ACHN (cell line): ENCODE measurements at regions not wholly inside any gene's neighbourhood (a gene's known extent, or its start where the extent isn't known, plus 50 kb on each side); places are given as distances from the start of the nearest gene placed in this dataset.

Experiments
- DNase-seq: peaks from one replicate; pipeline ENCODE4 v3.0.0-alpha.2; 2015
- in situ Hi-C: cut with HindIII; loops from 2 replicates; pipeline ENCODE4 v1.10.0; 2017; ENCODE audit warnings: low sequenced_read_pairs, low pct_ligation_motif_present, low pct_unique_long_range_greater_than_20kb

DNA sequence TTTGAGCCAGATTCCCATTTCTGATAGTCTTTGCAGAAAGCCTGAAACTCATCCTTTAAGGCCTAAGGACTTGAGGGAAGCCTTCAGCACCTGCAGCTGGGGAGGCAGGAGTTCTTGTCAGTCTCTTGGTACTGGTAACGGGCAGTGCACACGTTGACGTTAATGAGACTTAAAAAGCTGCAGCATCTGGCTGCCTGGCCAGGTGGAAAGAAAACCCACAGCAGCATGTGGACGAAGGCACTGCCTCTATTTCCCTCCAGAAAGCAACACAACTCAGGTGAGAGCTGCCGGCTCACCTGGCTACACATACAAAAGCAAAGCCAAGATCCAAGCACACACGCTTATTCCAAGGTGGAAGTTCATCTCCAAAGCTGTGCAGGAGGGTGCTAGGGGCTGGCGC, 178.8 kb downstream of the ANAPC1 start:
- DNase-seq: peak; percentile 19
- in situ Hi-C loops: no loop called here

DNA sequence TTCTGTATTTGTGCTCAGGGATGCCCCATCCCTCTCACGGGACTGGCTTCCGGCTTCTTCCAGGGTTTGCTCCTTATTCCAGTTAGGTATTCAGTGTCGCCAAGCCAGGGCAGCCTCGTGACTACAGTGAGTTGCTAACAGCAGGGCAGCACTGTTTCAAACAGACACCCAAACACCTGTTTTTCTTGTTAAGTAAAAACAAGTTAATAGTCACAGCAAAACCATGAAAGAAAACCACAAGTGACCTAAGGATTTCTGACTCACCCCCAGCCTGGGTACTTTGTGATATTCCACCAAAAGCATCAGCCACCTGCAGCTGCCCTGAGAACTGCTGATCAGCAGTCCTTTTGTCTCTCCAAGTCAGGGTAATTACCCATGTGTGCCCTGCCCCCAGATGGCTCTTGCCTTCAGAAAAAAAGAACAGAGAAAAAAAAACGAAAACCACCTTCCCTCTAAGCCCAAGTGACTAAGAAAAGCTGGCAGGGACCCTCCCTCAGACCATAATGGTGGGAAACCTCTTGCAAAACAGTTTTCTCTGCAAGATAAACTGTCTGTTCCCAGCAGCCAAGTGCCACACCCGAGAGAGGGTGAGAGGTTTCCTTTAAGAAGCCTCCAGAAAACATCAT, 178.2 kb downstream of the ANAPC1 start:
- in situ Hi-C loops: no loop called here
- peak; percentile 99 for DNase-seq

DNA sequence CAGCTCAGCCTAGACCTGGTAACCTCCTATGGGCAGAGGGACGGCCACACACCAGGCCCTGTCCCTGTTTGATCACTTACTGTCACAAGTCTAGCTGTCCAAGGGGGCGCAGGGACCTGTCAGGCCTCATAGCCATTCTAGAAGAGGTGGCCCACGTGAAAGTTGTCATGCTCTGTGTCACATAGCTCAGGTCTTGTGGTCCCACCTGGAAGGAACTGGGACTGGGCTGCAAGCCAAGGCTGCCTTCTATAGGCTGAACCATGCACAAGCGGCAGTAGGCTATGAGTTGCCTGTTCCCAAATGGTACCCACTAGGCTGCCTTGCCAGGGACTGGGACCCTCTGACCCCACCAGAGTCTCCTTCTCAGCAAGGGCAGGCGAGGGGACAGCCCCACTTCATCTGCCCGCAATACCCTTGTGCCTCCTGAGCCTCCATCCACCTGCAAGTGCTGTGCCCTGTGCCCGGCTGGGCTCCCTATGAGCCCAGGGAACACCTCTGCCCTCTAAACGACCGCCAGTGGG, 177.5 kb downstream of the ANAPC1 start:
- no peak for DNase-seq
- in situ Hi-C loops: no loop called here

DNA sequence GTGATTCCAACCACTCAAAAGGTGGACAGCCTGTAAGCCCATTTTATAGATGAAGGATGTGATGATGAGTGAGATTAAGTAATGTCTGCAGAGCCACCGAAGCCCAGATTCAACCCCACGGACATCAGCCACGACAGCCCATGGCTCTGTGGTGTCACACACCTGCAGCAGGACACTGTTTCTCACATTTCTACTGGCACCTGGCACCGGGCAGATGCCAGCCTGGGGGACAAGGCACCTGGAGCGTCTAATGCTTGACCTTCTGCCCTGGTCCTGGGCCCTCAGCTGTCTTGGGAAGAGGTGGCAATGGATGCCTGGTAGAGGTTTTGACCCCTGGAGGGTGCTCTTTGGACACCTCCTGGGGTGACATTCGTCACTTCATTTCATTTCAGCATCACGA, 176.3 kb downstream of the ANAPC1 start:
- no peak for DNase-seq
- in situ Hi-C loops: no loop called here

DNA sequence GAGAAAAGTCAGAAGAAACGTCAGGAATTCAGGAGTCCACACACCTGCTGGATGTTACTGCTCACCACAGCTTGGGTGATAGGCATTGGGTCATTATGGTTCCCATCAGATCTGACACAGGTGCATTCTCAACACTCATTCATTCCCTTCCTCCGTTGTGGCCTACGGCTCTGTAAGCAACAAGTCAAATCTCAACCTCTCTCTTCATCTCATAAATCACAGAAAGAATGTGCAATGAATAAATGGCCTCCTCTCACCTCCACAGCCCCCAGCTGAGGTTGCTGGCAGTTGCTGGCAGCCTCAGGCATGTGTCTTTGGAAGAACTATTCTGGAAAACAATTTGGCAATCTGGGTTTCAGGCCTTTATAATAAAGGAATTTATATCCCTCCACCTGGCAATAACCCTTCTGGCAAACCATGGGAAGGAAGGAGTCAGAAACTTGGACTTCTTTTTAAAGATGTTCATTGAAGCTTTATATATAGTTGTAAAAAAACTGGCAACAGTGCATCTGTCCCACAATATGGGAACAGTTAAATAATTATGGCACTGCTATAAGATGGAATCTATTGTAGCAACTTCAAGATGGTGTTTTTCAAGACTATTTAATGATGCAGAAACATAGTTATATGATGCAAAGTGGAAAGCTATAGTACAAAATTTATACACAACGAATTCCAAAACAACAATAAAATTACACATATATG, 175.4 kb downstream of the ANAPC1 start:
- no peak for DNase-seq
- in situ Hi-C loops: no loop called here

DNA sequence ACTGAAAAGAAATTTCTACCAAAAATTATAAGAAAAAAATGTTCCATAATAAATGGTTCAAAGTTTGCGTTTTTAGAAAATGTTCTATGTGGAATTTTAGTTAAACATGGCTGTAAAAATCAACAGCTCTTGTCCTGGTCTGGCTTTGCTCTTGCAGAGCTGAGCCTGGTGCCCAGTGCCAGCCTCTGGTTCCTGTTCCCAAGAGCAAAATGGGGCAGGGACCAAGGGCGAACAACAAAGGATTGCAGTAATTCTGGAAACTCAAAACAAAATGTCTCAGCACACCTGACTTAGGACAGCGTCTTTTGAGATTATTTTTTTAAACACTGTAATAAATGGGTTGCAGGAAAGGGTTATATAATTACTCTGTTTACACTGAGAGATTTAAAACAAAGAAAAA, 174.7 kb downstream of the ANAPC1 start:
- in situ Hi-C loops: no loop called here

DNA sequence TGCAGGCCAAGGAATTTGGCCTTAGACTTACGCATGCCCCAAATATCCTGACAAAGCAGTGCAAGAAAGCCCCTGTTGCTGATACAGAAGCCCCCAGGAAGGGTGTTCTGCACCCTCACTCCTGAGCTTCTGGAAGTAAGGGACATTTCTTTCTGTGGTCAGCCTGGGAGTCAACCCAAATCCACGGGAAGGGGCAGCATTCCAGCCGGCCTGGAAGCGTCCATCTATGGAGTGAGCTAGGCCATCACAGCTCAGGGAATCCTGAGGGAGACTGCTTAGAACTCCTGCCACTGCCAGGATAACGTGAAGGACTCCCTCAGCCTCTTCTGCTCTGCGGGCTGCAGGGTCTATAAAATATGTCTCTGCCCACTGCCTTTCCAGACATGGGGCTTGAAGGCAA, 173.9 kb downstream of the ANAPC1 start:
- in situ Hi-C loops: no loop called here
- no peak for DNase-seq

More for the DNA sequence above, 174.7 kb downstream of the ANAPC1 start:
- no peak for DNase-seq

DNA sequence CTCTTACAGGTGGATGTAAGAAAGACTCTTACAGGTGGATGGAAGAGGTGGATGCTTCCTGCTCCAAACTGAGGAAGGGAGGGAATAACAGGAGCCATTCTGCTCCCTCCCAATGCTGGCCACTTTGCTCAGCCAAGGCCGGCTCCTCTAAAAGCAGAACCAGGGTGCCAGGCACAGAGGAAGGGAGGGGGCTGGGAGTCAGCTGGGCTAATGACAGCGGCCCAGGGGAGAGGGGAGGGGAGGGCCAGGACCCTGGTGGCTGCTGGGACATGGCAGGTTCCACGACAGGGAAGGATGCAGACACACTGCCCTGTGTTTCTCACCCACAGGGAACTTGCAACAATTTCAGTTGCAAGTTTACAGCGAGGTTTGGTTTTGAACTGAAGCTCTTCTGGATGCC, 173.4 kb downstream of the ANAPC1 start:
- in situ Hi-C loops: no loop called here
- no peak for DNase-seq

DNA sequence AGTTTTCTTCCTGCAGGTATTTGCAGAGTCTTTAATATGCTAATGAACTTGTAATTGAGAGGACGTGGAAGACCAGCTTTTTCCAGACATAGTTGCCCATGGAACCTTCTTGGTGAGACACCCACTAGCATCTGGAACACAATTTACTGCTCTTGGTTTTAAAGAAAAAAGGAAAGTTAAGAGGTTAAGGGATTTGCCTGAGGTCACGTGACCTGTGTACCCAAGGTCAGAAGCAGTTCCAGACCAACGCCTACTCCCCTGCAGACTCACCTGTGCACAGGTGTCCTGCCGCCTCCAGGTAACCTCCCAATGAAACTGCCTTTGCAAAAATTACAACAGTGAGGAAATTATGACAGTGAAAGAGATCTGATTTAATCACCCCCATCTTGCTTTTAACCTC, 172.7 kb downstream of the ANAPC1 start:
- no peak for DNase-seq
- in situ Hi-C loops: no loop called here

DNA sequence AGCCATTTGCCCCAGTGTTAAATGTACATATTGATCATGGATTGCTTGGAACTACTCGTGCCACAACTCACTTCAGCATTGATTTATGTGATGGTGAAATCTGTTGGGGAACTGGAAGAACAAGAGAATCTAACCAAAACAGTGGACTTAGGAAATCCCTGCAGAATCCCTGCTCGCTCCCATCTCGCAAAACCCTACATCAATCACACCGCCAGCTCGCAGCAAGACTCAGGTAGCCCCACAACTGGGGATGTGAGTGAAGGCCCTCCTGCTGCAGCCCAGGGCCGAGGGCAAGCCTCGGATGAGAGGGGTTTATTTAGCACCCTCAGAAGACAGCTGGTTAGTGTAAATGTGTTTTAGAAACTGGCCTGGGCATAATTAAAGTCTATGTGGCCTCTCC, 171.6 kb downstream of the ANAPC1 start:
- DNase-seq: no peak
- in situ Hi-C loops: no loop called here

DNA sequence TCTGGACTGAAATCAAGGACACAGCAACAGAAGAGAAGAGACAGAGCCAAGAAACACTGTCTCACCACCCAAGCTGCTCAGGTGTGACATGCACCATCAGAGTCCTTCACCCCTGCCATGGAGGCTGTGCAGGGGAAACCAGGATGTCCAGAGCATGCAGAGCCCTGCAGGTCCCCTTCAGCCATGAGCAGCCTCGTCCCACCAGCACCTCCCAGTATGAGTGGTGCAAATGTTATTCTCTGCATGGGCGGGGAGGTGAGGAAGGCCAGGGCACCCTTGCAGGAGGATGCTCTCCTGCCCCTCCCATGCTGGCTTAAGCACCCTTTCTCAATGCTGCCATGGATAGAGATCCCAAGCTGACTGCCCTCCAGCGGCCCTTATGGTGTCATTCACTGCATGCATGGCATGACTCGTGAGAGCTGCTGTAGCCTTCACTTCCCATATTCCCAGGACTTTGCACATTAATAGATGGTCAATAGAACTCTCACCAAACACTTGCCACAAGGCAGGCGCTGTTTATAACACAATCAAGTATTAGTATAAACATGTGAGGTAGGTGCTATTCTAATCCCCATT, 171.0 kb downstream of the ANAPC1 start:
- in situ Hi-C loops: no loop called here
- DNase-seq: no peak

DNA sequence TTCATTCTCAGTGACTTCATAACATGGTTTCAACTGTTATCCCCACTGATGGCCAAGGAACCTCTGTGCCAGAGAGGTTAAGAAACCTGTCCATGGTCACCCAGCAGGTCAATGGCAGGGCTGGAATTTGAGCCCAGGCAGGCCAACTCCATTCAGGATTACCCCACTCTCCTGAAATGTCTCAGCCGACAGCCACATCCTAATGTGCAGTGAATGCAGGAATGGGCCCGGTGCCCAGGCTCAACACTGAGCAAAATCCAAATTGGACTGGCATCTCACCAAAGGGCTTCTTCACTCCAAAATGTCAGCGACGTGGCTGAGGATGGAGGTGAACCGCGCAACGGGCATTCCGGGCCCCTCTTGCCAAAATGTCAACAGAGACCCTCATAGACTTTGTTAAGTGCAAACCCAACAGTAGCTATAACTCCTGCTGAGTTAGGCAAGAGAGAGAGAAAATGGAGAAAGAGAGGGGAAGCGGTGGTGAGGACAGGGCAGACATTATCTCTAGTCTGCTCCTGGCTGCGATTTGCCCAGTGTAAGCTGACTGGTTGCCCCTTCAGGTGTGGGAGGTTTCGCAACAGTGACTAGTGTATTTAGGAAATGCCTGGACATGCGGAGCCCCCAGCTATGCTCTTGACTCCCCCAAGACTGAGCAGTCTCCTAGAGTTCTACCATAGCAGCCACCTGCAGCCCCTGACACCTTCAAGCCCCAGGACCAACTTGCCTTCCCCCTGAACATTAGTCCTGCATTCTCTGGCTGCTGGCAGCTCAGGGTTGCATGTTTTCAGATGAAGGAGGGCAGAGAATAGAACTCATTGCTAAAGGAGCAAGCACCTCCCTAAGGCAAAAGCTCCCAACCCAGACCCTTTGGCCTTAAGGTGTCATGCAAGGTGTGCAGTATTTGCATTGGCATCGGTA, 167.7 kb downstream of the ANAPC1 start:
- DNase-seq: no peak
- in situ Hi-C loops: no loop called here

DNA sequence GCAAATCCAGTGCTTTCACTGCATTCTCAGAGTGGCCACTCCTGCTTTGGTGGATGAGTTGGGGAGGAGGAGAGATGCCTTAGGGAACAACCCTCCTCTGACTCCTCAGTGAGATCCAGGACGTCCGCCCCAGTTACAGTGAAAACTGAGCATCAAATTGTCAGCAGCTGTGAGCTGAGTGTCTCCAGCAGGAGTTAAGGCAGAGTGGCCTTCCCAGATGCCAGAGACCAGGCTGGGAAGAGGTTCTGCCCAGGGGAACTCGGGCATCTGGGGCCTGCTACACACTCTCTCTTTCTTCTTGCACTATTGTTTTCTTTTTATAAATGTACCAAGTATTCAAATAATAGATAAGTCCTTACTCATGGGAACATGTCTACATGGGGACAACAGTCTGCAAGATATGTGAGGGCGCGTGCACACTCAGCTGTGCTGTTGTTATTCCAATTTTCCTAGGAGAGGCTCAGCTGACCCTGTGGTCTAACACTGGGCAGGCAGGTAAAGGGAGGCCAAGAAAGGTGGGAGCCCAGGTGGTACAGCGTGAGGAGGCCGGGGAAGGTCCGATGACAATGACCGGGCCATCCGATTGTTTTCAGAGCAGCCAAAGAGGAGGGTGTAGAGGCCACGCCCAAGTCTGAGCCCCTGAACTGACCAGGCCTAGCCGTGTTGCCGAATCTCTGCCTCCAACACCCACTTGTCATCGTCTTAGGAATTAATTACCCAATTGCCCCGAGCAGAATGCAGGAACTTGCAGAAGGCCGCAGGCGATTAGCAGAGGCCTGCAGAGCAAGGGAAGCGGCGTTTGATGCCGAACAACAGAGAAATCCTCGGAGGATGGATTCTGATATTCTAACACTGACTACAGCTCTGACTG, 166.9 kb downstream of the ANAPC1 start:
- in situ Hi-C loops: no loop called here
- no peak for DNase-seq
